ENCODE measurements at regions not wholly inside any gene's neighbourhood (a gene's known extent, or its start where the extent isn't known, plus 50 kb on each side); places are given as distances from the start of the nearest gene placed in this dataset.

GRCh38 chr21:21682172-21682571 lies 684.0 kb downstream of the NCAM2 start:
- no peaks in the 10 kb centered on the region for H3K36me3 ChIP-seq (ENCODE audit: insufficient read depth, insufficient read length, low read length)
- TF ChIP-seq ZNF274 (IDR thresholded peaks at IDR 0.05; ENCODE audit: low read depth, low read length) (no peak), YY1 (IDR thresholded peaks at IDR 0.05; ENCODE audit: insufficient read depth, insufficient read length) (no peak), SUZ12 (IDR thresholded peaks at IDR 0.05; ENCODE audit: extremely low read depth, insufficient read depth, insufficient read length) (no peak)
- no peaks in the 10 kb centered on the region for H3K9me3 ChIP-seq (ENCODE audit: insufficient read depth, low read length)
- DNase-seq (ENCODE audit: low read depth, low spot score) = no peak
- no peak overlapping the region for H3K4me3 ChIP-seq (ENCODE audit: insufficient read length, low read depth)
- no peak overlapping the region for H3K9ac ChIP-seq (ENCODE audit: insufficient read length, low read depth)
- no peaks in the 10 kb centered on the region for H3K4me1 ChIP-seq (ENCODE audit: insufficient read depth, insufficient read length)
- H3K27me3 ChIP-seq (ENCODE audit: insufficient read depth, insufficient read length) = no peaks in the 10 kb centered on the region

- TF ChIP-seq YY1 (IDR thresholded peaks at IDR 0.05; ENCODE audit: insufficient read depth, insufficient read length) (no peak), ZNF274 (IDR thresholded peaks at IDR 0.05; ENCODE audit: low read depth, low read length) (no peak), SUZ12 (IDR thresholded peaks at IDR 0.05; ENCODE audit: extremely low read depth, insufficient read depth, insufficient read length) (no peak)
- peak; percentile 56 for DNase-seq (ENCODE audit: low read depth, low spot score)
- Histone ChIP-seq H3K4me1 (ENCODE audit: insufficient read depth, insufficient read length) (no peaks in the 10 kb centered on the region), H3K9ac (ENCODE audit: insufficient read length, low read depth) (no peak overlapping the region), H3K36me3 (ENCODE audit: insufficient read depth, insufficient read length, low read length) (no peaks in the 10 kb centered on the region), H3K9me3 (ENCODE audit: insufficient read depth, low read length) (no peaks in the 10 kb centered on the region), H3K4me3 (ENCODE audit: insufficient read length, low read depth) (no peak overlapping the region), H3K27me3 (ENCODE audit: insufficient read depth, insufficient read length) (no peaks in the 10 kb centered on the region)
These were observed 690.7 kb downstream of the NCAM2 start for GRCh38 chr21:21688889-21689288.

- DNase-seq (ENCODE audit: low read depth, low spot score) = no peak
- no peak overlapping the region for H3K9ac ChIP-seq (ENCODE audit: insufficient read length, low read depth)
- H3K4me1 ChIP-seq (ENCODE audit: insufficient read depth, insufficient read length) = no peaks in the 10 kb centered on the region
- H3K27me3 ChIP-seq (ENCODE audit: insufficient read depth, insufficient read length) = no peaks in the 10 kb centered on the region
- TF ChIP-seq YY1 (IDR thresholded peaks at IDR 0.05; ENCODE audit: insufficient read depth, insufficient read length) = no peak
- TF ChIP-seq ZNF274 (IDR thresholded peaks at IDR 0.05; ENCODE audit: low read depth, low read length) = no peak
- TF ChIP-seq SUZ12 (IDR thresholded peaks at IDR 0.05; ENCODE audit: extremely low read depth, insufficient read depth, insufficient read length) = no peak
- H3K4me3 ChIP-seq (ENCODE audit: insufficient read length, low read depth) = no peak overlapping the region
- H3K36me3 ChIP-seq (ENCODE audit: insufficient read depth, insufficient read length, low read length) = no peaks in the 10 kb centered on the region
- no peaks in the 10 kb centered on the region for H3K9me3 ChIP-seq (ENCODE audit: insufficient read depth, low read length)
These were observed 692.0 kb downstream of the NCAM2 start for GRCh38 chr21:21690068-21690665.

- TF ChIP-seq YY1 (IDR thresholded peaks at IDR 0.05; ENCODE audit: insufficient read depth, insufficient read length) = no peak
- no peak for TF ChIP-seq SUZ12 (IDR thresholded peaks at IDR 0.05; ENCODE audit: extremely low read depth, insufficient read depth, insufficient read length)
- no peak for TF ChIP-seq ZNF274 (IDR thresholded peaks at IDR 0.05; ENCODE audit: low read depth, low read length)
- no peak for DNase-seq (ENCODE audit: low read depth, low spot score)
- Histone ChIP-seq H3K4me1 (ENCODE audit: insufficient read depth, insufficient read length) (no peaks in the 10 kb centered on the region), H3K36me3 (ENCODE audit: insufficient read depth, insufficient read length, low read length) (no peaks in the 10 kb centered on the region), H3K9ac (ENCODE audit: insufficient read length, low read depth) (no peak overlapping the region), H3K27me3 (ENCODE audit: insufficient read depth, insufficient read length) (no peaks in the 10 kb centered on the region), H3K9me3 (ENCODE audit: insufficient read depth, low read length) (no peaks in the 10 kb centered on the region), H3K4me3 (ENCODE audit: insufficient read length, low read depth) (no peak overlapping the region)
These were observed 714.7 kb downstream of the NCAM2 start for GRCh38 chr21:21712748-21713520.

GRCh38 chr21:21713651-21714180 lies 715.5 kb downstream of the NCAM2 start:
- H3K9ac ChIP-seq (ENCODE audit: insufficient read length, low read depth) = no peak overlapping the region
- no peak for TF ChIP-seq SUZ12 (IDR thresholded peaks at IDR 0.05; ENCODE audit: extremely low read depth, insufficient read depth, insufficient read length)
- no peak for TF ChIP-seq YY1 (IDR thresholded peaks at IDR 0.05; ENCODE audit: insufficient read depth, insufficient read length)
- no peak for TF ChIP-seq ZNF274 (IDR thresholded peaks at IDR 0.05; ENCODE audit: low read depth, low read length)
- H3K4me3 ChIP-seq (ENCODE audit: insufficient read length, low read depth) = no peak overlapping the region
- no peaks in the 10 kb centered on the region for H3K27me3 ChIP-seq (ENCODE audit: insufficient read depth, insufficient read length)
- H3K9me3 ChIP-seq (ENCODE audit: insufficient read depth, low read length) = no peaks in the 10 kb centered on the region
- H3K4me1 ChIP-seq (ENCODE audit: insufficient read depth, insufficient read length) = no peaks in the 10 kb centered on the region
- DNase-seq (ENCODE audit: low read depth, low spot score) = no peak
- H3K36me3 ChIP-seq (ENCODE audit: insufficient read depth, insufficient read length, low read length) = no peaks in the 10 kb centered on the region

GRCh38 chr21:21714426-21714825 lies 716.2 kb downstream of the NCAM2 start:
- Histone ChIP-seq H3K4me1 (ENCODE audit: insufficient read depth, insufficient read length) (no peaks in the 10 kb centered on the region), H3K4me3 (ENCODE audit: insufficient read length, low read depth) (no peak overlapping the region), H3K9ac (ENCODE audit: insufficient read length, low read depth) (no peak overlapping the region), H3K27me3 (ENCODE audit: insufficient read depth, insufficient read length) (no peaks in the 10 kb centered on the region), H3K9me3 (ENCODE audit: insufficient read depth, low read length) (no peaks in the 10 kb centered on the region), H3K36me3 (ENCODE audit: insufficient read depth, insufficient read length, low read length) (no peaks in the 10 kb centered on the region)
- no peak for DNase-seq (ENCODE audit: low read depth, low spot score)
- TF ChIP-seq ZNF274 (IDR thresholded peaks at IDR 0.05; ENCODE audit: low read depth, low read length) = no peak
- TF ChIP-seq YY1 (IDR thresholded peaks at IDR 0.05; ENCODE audit: insufficient read depth, insufficient read length) = no peak
- no peak for TF ChIP-seq SUZ12 (IDR thresholded peaks at IDR 0.05; ENCODE audit: extremely low read depth, insufficient read depth, insufficient read length)

- TF ChIP-seq SUZ12 (IDR thresholded peaks at IDR 0.05; ENCODE audit: extremely low read depth, insufficient read depth, insufficient read length) = no peak
- no peak for TF ChIP-seq YY1 (IDR thresholded peaks at IDR 0.05; ENCODE audit: insufficient read depth, insufficient read length)
- no peak for TF ChIP-seq ZNF274 (IDR thresholded peaks at IDR 0.05; ENCODE audit: low read depth, low read length)
- Histone ChIP-seq H3K4me1 (ENCODE audit: insufficient read depth, insufficient read length) (no peaks in the 10 kb centered on the region), H3K9me3 (ENCODE audit: insufficient read depth, low read length) (no peaks in the 10 kb centered on the region), H3K36me3 (ENCODE audit: insufficient read depth, insufficient read length, low read length) (no peaks in the 10 kb centered on the region), H3K4me3 (ENCODE audit: insufficient read length, low read depth) (no peak overlapping the region), H3K27me3 (ENCODE audit: insufficient read depth, insufficient read length) (no peaks in the 10 kb centered on the region), H3K9ac (ENCODE audit: insufficient read length, low read depth) (no peak overlapping the region)
- DNase-seq (ENCODE audit: low read depth, low spot score) = no peak
These were observed 717.2 kb downstream of the NCAM2 start for GRCh38 chr21:21715266-21715969.

Measured in NT2/D1 (cell line).